ENCODE measurements at regions not wholly inside any gene's neighbourhood (a gene's known extent, or its start where the extent isn't known, plus 50 kb on each side); places are given as distances from the start of the nearest gene placed in this dataset.
"Not testable (repeated sequence)": the region's sequence is repeated elsewhere in the genome, so short reads cannot be mapped to it uniquely, and the experiment has no call there.

GRCh38 chr17:51472670-51473205 is 212.4 kb downstream of the UTP18 start:
- no peak for DNase-seq
- no peak for ATAC-seq (ENCODE audit: poor library complexity)
- intact Hi-C loops (cut with DNase I), result no loop called here

GRCh38 chr17:51474764-51475163 is 214.4 kb downstream of the UTP18 start:
- ATAC-seq (ENCODE audit: poor library complexity) (no peak), DNase-seq (no peak)
- intact Hi-C loops (cut with DNase I), result no loop called here

GRCh38 chr17:51475730-51476129 is 215.4 kb downstream of the UTP18 start:
- DNase-seq (no peak), ATAC-seq (ENCODE audit: poor library complexity) (no peak)
- intact Hi-C loops (cut with DNase I), result no loop called here

- ATAC-seq (ENCODE audit: poor library complexity) (no peak), DNase-seq (no peak)
- intact Hi-C loops (cut with DNase I), result no loop called here
These were observed 219.0 kb downstream of the UTP18 start for GRCh38 chr17:51479303-51479702.

GRCh38 chr17:51481370-51481769 is 221.0 kb downstream of the UTP18 start:
- intact Hi-C loops (cut with DNase I), result no loop called here
- no peak for ATAC-seq (ENCODE audit: poor library complexity)

GRCh38 chr17:51482248-51482647 is 221.9 kb downstream of the UTP18 start:
- intact Hi-C loops (cut with DNase I); DNase-seq; ATAC-seq (ENCODE audit: poor library complexity): not testable (repeated sequence)

More at GRCh38 chr17:51481370-51481769, 221.0 kb downstream of the UTP18 start:
- no peak for DNase-seq

GRCh38 chr17:51486091-51486490 is 225.7 kb downstream of the UTP18 start:
- intact Hi-C loops (cut with DNase I), result no loop called here
- ATAC-seq (ENCODE audit: poor library complexity) (no peak), DNase-seq (no peak)

- no peak for DNase-seq
- ATAC-seq (ENCODE audit: poor library complexity), result no peak
- intact Hi-C loops (cut with DNase I), result no loop called here
These were observed 226.7 kb downstream of the UTP18 start for GRCh38 chr17:51486885-51487520.

- intact Hi-C loops (cut with DNase I), result no loop called here
These were observed 227.6 kb downstream of the UTP18 start for GRCh38 chr17:51487947-51488346.

GRCh38 chr17:51491416-51491815 is 231.1 kb downstream of the UTP18 start:
- DNase-seq, result no peak
- no peak for ATAC-seq (ENCODE audit: poor library complexity)
- intact Hi-C loops (cut with DNase I), result no loop called here

More at GRCh38 chr17:51487947-51488346, 227.6 kb downstream of the UTP18 start:
- ATAC-seq (ENCODE audit: poor library complexity) (no peak), DNase-seq (no peak)

- DNase-seq (no peak), ATAC-seq (ENCODE audit: poor library complexity) (no peak)
- intact Hi-C loops (cut with DNase I), result no loop called here
These were observed 232.9 kb downstream of the UTP18 start for GRCh38 chr17:51493206-51493605.

GRCh38 chr17:51496378-51496777 is 236.0 kb downstream of the UTP18 start:
- ATAC-seq (ENCODE audit: poor library complexity), result no peak
- no peak for DNase-seq
- intact Hi-C loops (cut with DNase I), result no loop called here

GRCh38 chr17:51499897-51500296 is 239.6 kb downstream of the UTP18 start:
- intact Hi-C loops (cut with DNase I), result no loop called here
- DNase-seq (no peak), ATAC-seq (ENCODE audit: poor library complexity) (no peak)

- ATAC-seq (ENCODE audit: poor library complexity), result no peak
- intact Hi-C loops (cut with DNase I), result no loop called here
- DNase-seq, result no peak
These were observed 240.1 kb downstream of the UTP18 start for GRCh38 chr17:51500454-51500853.

- DNase-seq (no peak), ATAC-seq (ENCODE audit: poor library complexity) (no peak)
- intact Hi-C loops (cut with DNase I), result no loop called here
These were observed 245.1 kb downstream of the UTP18 start for GRCh38 chr17:51505450-51505849.

- intact Hi-C loops (cut with DNase I), result no loop called here
- DNase-seq (no peak), ATAC-seq (ENCODE audit: poor library complexity) (no peak)
These were observed 247.1 kb downstream of the UTP18 start for GRCh38 chr17:51507444-51507843.

- DNase-seq, result no peak
- no peak for ATAC-seq (ENCODE audit: poor library complexity)
- intact Hi-C loops (cut with DNase I), result no loop called here
These were observed 247.7 kb downstream of the UTP18 start for GRCh38 chr17:51508048-51508447.

- DNase-seq (no peak), ATAC-seq (ENCODE audit: poor library complexity) (no peak)
- intact Hi-C loops (cut with DNase I), result no loop called here
These were observed 250.6 kb downstream of the UTP18 start for GRCh38 chr17:51510940-51511339.

- no peak for DNase-seq
- intact Hi-C loops (cut with DNase I), result no loop called here
- no peak for ATAC-seq (ENCODE audit: poor library complexity)
These were observed 252.0 kb downstream of the UTP18 start for GRCh38 chr17:51512220-51512907.

GRCh38 chr17:51516924-51517323 is 256.6 kb downstream of the UTP18 start:
- DNase-seq (no peak), ATAC-seq (ENCODE audit: poor library complexity) (no peak)
- intact Hi-C loops (cut with DNase I), result no loop called here
